Esophagus squamous epithelium (tissue), 4 donors: ENCODE measurements at regions not wholly inside any gene's neighbourhood (a gene's known extent, or its start where the extent isn't known, plus 50 kb on each side); places are given as distances from the start of the nearest gene placed in this dataset.

Experiments
- POLR2A ChIP-seq, 4 donors: fragments of 450-650 bp; IDR thresholded peaks; one replicate each; pipeline ENCODE4 v1.6.1; 2017; ENCODE audit warnings: antibody characterized with exemption in 4 of 4, mild to moderate bottlenecking in 4 of 4, moderate library complexity in 3 of 4
- TF ChIP-seq, protein P1 (sequence below), 6 experiments: fragments of 450-650 bp in 4 of 6; fragments of 200-600 bp in 2 of 6; sonication (generic) in 2 of 6; IDR thresholded peaks; one replicate each; pipeline ENCODE4 v1.5.1; 2016 to 2019; ENCODE audit warnings: antibody characterized with exemption in 6 of 6, mild to moderate bottlenecking in 4 of 6, moderate library complexity in 4 of 6

- TF ChIP-seq, protein P1, sequence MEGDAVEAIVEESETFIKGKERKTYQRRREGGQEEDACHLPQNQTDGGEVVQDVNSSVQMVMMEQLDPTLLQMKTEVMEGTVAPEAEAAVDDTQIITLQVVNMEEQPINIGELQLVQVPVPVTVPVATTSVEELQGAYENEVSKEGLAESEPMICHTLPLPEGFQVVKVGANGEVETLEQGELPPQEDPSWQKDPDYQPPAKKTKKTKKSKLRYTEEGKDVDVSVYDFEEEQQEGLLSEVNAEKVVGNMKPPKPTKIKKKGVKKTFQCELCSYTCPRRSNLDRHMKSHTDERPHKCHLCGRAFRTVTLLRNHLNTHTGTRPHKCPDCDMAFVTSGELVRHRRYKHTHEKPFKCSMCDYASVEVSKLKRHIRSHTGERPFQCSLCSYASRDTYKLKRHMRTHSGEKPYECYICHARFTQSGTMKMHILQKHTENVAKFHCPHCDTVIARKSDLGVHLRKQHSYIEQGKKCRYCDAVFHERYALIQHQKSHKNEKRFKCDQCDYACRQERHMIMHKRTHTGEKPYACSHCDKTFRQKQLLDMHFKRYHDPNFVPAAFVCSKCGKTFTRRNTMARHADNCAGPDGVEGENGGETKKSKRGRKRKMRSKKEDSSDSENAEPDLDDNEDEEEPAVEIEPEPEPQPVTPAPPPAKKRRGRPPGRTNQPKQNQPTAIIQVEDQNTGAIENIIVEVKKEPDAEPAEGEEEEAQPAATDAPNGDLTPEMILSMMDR (IDR thresholded peaks at IDR 0.05) = no peak
- TF ChIP-seq POLR2A (IDR thresholded peaks at IDR 0.05) = no peak
Observed at GRCh38 chr20:7820897-7821296, 119.4 kb downstream of the HAO1 start.
